ENCODE measurements at regions not wholly inside any gene's neighbourhood (a gene's known extent, or its start where the extent isn't known, plus 50 kb on each side); places are given as distances from the start of the nearest gene placed in this dataset.
"Not testable (repeated sequence)": the region's sequence is repeated elsewhere in the genome, so short reads cannot be mapped to it uniquely, and the experiment has no call there.

- no peak for TF ChIP-seq CTCF (IDR thresholded peaks at IDR 0.05; ENCODE audit: extremely low read depth, insufficient read depth, missing control alignments)
- no peak for DNase-seq (ENCODE audit: low spot score)
- in situ Hi-C loops (cut with MboI; ENCODE audit: low pct_unique_long_range_greater_than_20kb, low sequenced_read_pairs, unreplicated experiment), result no loop called here
Measured at GRCh38 chr11:134497586-134497985, 85.5 kb upstream of the B3GAT1 start.

- DNase-seq (ENCODE audit: low spot score); in situ Hi-C loops (cut with MboI; ENCODE audit: low pct_unique_long_range_greater_than_20kb, low sequenced_read_pairs, unreplicated experiment): not testable (repeated sequence)
Measured at GRCh38 chr11:134496058-134496457, 84.0 kb upstream of the B3GAT1 start.

- in situ Hi-C loops (cut with MboI; ENCODE audit: low pct_unique_long_range_greater_than_20kb, low sequenced_read_pairs, unreplicated experiment); DNase-seq (ENCODE audit: low spot score): not testable (repeated sequence)
Measured at GRCh38 chr11:134494395-134494794, 82.4 kb upstream of the B3GAT1 start.

- DNase-seq (ENCODE audit: low spot score); in situ Hi-C loops (cut with MboI; ENCODE audit: low pct_unique_long_range_greater_than_20kb, low sequenced_read_pairs, unreplicated experiment): not testable (repeated sequence)
Measured at GRCh38 chr11:134492411-134492810, 80.4 kb upstream of the B3GAT1 start.

GRCh38 chr11:134489728-134490127, 77.7 kb upstream of the B3GAT1 start:
- no peak for DNase-seq (ENCODE audit: low spot score)
- in situ Hi-C loops (cut with MboI; ENCODE audit: low pct_unique_long_range_greater_than_20kb, low sequenced_read_pairs, unreplicated experiment), result no loop called here
- no peak for TF ChIP-seq CTCF (IDR thresholded peaks at IDR 0.05; ENCODE audit: extremely low read depth, insufficient read depth, missing control alignments)

GRCh38 chr11:134488913-134489312, 76.9 kb upstream of the B3GAT1 start:
- no peak for DNase-seq (ENCODE audit: low spot score)
- TF ChIP-seq CTCF (IDR thresholded peaks at IDR 0.05; ENCODE audit: extremely low read depth, insufficient read depth, missing control alignments), result no peak
- in situ Hi-C loops (cut with MboI; ENCODE audit: low pct_unique_long_range_greater_than_20kb, low sequenced_read_pairs, unreplicated experiment), result no loop called here

- no peak for DNase-seq (ENCODE audit: low spot score)
- in situ Hi-C loops (cut with MboI; ENCODE audit: low pct_unique_long_range_greater_than_20kb, low sequenced_read_pairs, unreplicated experiment), result no loop called here
- TF ChIP-seq CTCF (IDR thresholded peaks at IDR 0.05; ENCODE audit: extremely low read depth, insufficient read depth, missing control alignments), result no peak
Measured at GRCh38 chr11:134488512-134488911, 76.5 kb upstream of the B3GAT1 start.

GRCh38 chr11:134487696-134488095, 75.7 kb upstream of the B3GAT1 start:
- in situ Hi-C loops (cut with MboI; ENCODE audit: low pct_unique_long_range_greater_than_20kb, low sequenced_read_pairs, unreplicated experiment), result no loop called here
- no peak for TF ChIP-seq CTCF (IDR thresholded peaks at IDR 0.05; ENCODE audit: extremely low read depth, insufficient read depth, missing control alignments)
- DNase-seq (ENCODE audit: low spot score), result no peak
